Central memory CD8-positive, alpha-beta T cell (primary cell): ENCODE measurements at regions not wholly inside any gene's neighbourhood (a gene's known extent, or its start where the extent isn't known, plus 50 kb on each side); places are given as distances from the start of the nearest gene placed in this dataset.

ENCODE experiments used
- ATAC-seq: fragments of 150-1000 bp; cut with Tn5 transposase; replicated peaks from 2 replicates; pipeline ENCODE4 v1.10.0; 2022; ENCODE audit warnings: mild to moderate bottlenecking, moderate FRiP score, moderate number of reproducible peaks; ENCODE audit not compliant: poor library complexity, severe bottlenecking; ENCODE audit errors: extremely low read depth
- DNase-seq, 2 donors: peaks; one replicate each; pipeline ENCODE4 v3.0.0; 2021; ENCODE audit warnings: low spot score in 2 of 2
- H3K27ac Mint-ChIP-seq: one replicate; pipeline ENCODE4 v1.8.0; 2022; ENCODE audit warnings: low read depth, mild to moderate bottlenecking, moderate library complexity, mixed read lengths
- H3K27me3 Mint-ChIP-seq: one replicate; pipeline ENCODE4 v1.8.0; 2022; ENCODE audit warnings: mixed read lengths
- H3K36me3 Mint-ChIP-seq: one replicate; pipeline ENCODE4 v1.8.0; 2022; ENCODE audit warnings: mild to moderate bottlenecking, moderate library complexity, mixed read lengths; ENCODE audit not compliant: insufficient read depth
- H3K4me1 Mint-ChIP-seq: one replicate; pipeline ENCODE4 v1.8.0; 2022; ENCODE audit warnings: mixed read lengths
- H3K4me3 Mint-ChIP-seq: one replicate; pipeline ENCODE4 v1.8.0; 2022; ENCODE audit warnings: mild to moderate bottlenecking, moderate library complexity, mixed read lengths
- H3K9me3 Mint-ChIP-seq: one replicate; pipeline ENCODE4 v1.8.0; 2022; ENCODE audit warnings: mixed read lengths

DNA sequence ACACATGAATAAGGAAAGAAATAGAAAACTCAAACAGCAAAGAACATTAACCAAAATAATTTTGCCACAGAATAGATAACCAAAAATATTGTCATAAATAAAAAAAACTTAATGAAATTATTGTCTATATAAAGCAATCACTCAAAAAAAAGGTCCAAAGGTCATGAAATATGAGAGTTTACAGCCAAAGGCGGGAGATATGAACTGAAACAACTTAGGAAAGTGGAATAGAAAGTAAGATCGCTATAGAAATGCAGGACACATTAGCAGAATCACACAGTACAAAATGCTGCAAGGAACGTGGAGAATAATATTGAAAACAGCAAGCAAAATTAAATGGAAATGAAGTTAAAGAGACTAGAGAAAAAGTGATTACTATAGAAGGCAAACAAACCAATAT is 375.0 kb upstream of the ARHGEF26 start:
- H3K27ac Mint-ChIP-seq = no peak overlapping the region
- DNase-seq = no peak
- no peaks in the 10 kb centered on the region for H3K9me3 Mint-ChIP-seq
- no peak overlapping the region for H3K4me3 Mint-ChIP-seq
- no peak for ATAC-seq
- H3K36me3 Mint-ChIP-seq = no peaks in the 10 kb centered on the region
- no peaks in the 10 kb centered on the region for H3K4me1 Mint-ChIP-seq
- H3K27me3 Mint-ChIP-seq = no peaks in the 10 kb centered on the region

DNA sequence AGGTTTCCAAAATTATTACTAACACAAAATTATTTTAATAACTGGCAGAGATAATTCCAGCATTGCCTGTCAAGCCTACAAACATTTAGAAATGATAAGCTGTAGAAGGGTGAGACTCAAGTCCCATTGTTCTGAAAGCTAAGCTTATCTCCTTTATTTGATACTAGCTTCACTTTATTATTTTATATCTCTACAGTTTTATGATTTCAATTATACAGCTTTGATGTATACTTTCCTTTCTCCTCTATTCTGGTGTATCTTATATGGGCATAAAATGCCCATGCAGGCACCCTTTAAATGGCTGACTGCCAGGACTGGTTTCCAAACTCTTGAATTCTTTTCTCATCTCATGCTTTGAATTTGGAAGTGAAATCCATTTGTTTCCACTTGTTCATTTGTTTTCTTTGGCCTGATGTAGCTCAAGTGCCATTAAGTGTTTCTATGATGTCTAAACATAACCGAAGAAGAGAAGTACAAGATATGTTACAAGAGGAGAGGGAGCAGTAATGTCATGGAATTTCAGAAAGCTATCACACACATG is 372.1 kb upstream of the ARHGEF26 start:
- Mint-ChIP-seq H3K27me3 (no peaks in the 10 kb centered on the region), H3K4me1 (no peaks in the 10 kb centered on the region), H3K9me3 (no peaks in the 10 kb centered on the region), H3K36me3 (no peaks in the 10 kb centered on the region), H3K27ac (no peak overlapping the region), H3K4me3 (no peak overlapping the region)
- ATAC-seq = no peak
- DNase-seq = no peak

DNA sequence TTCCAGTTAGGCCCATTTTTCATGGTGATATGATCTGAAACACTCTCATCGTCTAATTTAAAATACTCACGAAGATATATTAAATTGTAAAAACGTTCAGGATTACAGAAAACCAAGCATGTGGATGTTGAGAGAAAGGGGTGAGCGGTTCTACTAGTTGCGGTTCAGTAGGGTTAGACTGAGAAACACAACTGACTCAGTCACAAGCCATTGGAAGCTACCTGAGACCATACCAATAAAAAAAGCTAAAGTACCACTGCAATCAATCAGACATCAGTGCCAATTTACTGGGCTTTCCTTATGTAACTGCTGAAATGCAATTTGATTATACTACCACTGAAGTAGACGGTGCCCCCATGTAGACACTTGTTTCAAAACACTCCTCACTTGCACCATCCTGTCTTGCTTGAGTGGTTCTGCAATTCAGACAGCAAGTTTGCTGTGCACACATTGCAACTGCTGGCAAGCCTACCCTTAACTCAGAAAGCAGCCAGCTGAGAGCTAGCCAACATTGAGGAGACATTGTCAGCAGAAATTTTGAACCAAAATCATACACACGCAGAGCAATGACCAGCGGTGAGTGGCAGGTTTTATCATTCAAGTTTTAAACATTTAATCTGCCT is 368.7 kb upstream of the ARHGEF26 start:
- no peaks in the 10 kb centered on the region for H3K36me3 Mint-ChIP-seq
- no peak overlapping the region for H3K4me3 Mint-ChIP-seq
- no peak overlapping the region for H3K27ac Mint-ChIP-seq
- no peaks in the 10 kb centered on the region for H3K4me1 Mint-ChIP-seq
- DNase-seq (no peak), ATAC-seq (no peak)
- H3K9me3 Mint-ChIP-seq = no peaks in the 10 kb centered on the region
- peaks cover 14% of the 10 kb centered on the region for H3K27me3 Mint-ChIP-seq

DNA sequence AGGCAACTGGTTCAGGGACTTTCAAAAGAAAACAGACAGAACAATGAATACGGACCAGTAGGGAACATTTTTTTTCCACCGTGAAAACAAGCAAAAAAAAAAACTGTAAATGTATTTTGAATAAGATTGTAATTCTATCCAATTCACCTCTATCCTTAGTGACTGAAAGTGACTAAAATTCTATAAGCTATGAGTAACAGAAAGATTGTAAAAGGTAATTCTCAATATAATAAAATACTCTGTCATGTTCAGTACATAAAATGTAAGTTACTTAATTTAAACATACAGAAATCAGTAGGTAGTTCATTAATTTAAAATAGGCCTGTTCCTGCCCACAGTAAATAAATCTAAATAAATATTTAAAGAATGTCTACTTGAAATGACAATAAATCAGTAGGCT is 368.2 kb upstream of the ARHGEF26 start:
- H3K4me3 Mint-ChIP-seq = no peak overlapping the region
- H3K36me3 Mint-ChIP-seq = no peaks in the 10 kb centered on the region
- no peak for ATAC-seq
- peaks cover 14% of the 10 kb centered on the region for H3K27me3 Mint-ChIP-seq
- H3K9me3 Mint-ChIP-seq = no peaks in the 10 kb centered on the region
- no peaks in the 10 kb centered on the region for H3K4me1 Mint-ChIP-seq
- no peak for DNase-seq
- H3K27ac Mint-ChIP-seq = no peak overlapping the region

DNA sequence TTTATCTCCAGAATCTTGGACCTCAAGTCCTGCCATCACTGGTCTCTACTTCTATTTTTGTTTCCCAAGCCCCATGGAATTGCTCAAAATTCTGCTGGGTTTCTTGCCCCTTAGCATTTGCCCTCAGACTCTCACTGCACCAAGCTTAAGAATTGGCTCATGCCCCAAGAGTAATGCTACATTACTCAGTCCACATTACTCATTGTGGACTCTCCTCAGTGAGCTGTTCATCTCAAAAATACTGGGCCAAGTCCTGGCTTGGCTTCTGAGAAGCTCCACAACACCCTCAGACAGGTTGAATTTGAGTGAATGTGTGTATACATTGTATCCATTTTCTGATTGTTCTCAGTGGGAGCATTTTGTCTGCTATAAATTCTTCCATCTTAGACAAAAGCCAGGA is 364.4 kb upstream of the ARHGEF26 start:
- DNase-seq (no peak), ATAC-seq (no peak)
- H3K9me3 Mint-ChIP-seq = no peaks in the 10 kb centered on the region
- H3K4me3 Mint-ChIP-seq = no peak overlapping the region
- H3K36me3 Mint-ChIP-seq = no peaks in the 10 kb centered on the region
- H3K4me1 Mint-ChIP-seq = no peaks in the 10 kb centered on the region
- H3K27ac Mint-ChIP-seq = no peak overlapping the region
- H3K27me3 Mint-ChIP-seq = peaks cover 14% of the 10 kb centered on the region

DNA sequence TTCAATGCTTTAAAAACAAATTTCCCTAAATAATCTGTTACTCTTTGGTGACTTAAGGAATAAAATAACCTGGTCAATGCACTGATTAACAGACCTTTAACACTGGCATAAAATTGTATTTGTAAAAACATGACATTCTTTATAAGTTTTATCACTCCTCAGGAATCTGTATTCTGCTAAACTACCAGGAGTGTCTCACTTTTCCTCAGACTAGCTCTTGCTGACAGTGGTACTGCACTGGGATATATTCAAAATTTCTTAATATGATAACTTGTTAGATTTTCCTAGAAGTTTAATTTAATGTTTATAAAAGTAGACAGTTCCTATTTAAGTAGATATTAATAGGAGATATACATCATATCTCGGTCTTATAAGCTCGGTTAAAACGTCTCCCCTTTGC is 363.4 kb upstream of the ARHGEF26 start:
- Mint-ChIP-seq H3K4me1 (no peaks in the 10 kb centered on the region), H3K4me3 (no peak overlapping the region), H3K27me3 (peaks cover 14% of the 10 kb centered on the region), H3K27ac (no peak overlapping the region), H3K9me3 (no peaks in the 10 kb centered on the region), H3K36me3 (no peaks in the 10 kb centered on the region)
- DNase-seq = no peak
- ATAC-seq = no peak

DNA sequence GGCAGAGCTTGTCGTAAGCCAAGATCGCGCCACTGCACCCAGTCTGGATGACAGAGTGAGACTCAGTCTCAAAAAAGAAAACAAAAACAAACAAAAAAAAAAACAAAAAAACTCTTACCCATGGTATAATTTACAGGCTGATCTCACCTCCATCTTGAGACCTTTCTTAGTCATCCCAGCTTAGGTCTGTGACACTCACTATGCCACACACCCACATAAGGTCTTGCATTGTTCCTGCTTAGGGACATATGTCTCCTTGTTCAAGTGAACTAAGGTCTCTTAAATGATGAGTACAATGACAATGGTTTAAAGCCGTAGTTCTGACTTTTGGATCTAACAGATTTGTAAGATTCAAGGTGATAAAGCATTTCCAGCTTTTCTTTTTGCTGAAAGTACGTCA is 360.2 kb upstream of the ARHGEF26 start:
- Mint-ChIP-seq H3K4me3 (no peak overlapping the region), H3K27me3 (peaks cover 12% of the 10 kb centered on the region), H3K9me3 (no peaks in the 10 kb centered on the region), H3K27ac (no peak overlapping the region), H3K36me3 (no peaks in the 10 kb centered on the region), H3K4me1 (no peaks in the 10 kb centered on the region)
- ATAC-seq = no peak
- DNase-seq = no peak

DNA sequence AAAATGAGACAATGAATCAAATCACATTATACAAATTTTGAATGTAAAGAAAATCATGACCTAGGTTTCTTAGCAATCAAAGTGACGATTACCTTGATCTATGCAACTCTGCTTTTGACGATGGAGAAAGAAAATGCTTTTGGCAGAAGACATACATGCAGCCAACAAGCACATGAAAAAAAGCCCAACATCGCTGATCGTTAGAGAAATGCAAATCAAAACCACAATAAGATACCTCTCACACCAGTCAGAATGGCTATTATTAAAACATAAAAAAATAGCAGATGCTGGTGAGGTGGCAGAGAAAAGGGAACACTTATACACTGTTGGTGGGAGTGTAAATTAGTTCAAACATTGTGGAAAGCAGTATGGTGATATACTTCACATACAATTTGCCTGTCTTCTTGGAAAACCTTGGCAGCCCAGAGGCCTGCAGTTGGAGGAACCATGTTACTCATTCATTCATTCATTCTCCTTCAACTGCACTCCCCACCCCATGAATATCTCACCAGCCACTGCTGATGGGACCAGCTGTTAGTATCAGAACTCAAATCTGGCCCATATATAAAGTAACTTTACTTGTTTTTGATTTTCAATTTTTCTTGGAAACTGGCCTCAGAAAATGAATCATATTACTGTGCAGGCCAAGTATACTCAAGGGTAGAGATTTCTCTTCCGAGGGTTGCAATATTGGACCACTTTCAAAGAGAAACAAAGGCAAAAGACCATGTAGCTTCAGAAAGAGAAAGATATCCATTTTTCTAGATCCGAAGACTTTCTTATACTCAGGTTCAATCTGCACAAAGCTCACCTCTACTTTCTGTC is 358.6 kb upstream of the ARHGEF26 start:
- Mint-ChIP-seq H3K27me3 (no peaks in the 10 kb centered on the region), H3K4me1 (no peaks in the 10 kb centered on the region)
- ATAC-seq = no peak

DNA sequence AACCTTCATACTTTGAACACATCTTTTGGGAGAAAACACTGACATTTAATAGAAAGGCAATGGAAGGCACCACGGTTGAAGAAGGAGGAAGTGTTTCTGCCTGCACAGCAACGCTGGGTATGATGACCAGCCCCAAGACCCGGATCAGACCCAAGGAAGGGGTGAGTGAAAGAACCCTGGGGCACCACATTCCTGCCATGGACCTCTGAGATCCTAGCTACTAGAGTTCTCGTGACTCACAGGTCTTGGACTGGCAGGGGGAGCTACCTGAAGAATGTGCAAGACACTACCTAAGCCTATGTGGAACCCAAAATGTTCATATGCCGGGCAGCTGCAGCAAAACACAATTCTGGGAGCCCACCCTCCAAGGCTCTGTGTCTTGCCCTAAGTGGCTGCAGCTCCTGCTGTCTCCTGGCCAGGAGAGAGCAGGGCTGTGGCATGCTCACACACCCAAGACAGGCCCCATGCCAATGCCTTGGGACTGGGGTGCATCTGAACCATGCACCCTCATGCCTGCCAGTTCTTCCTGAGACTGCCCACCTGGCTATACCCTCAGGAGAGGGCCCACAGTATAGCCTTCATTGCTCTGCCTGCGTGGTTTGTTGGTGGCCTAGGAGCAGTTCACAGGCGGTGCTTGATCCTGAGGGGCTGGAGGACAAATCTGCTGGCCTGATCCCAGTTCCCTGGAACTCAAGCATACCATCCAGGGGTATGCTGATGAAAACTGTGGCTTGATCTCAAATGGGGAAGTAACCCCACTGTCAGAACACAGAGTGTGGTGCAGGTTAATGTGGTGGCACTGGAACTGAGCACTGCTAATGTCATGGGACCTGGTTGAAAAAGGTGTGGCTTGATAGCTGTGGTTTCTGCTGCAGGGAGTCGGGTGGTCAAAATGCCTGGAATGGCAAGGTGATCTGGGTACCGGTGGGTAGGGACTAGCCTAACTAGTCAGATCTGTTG is 353.3 kb upstream of the ARHGEF26 start:
- no peaks in the 10 kb centered on the region for H3K36me3 Mint-ChIP-seq
- DNase-seq (no peak), ATAC-seq (no peak)
- no peaks in the 10 kb centered on the region for H3K9me3 Mint-ChIP-seq
- peaks cover 7% of the 10 kb centered on the region for H3K4me1 Mint-ChIP-seq
- H3K27ac Mint-ChIP-seq = no peak overlapping the region
- H3K4me3 Mint-ChIP-seq = no peak overlapping the region
- H3K27me3 Mint-ChIP-seq = peaks cover 40% of the 10 kb centered on the region

More for the DNA sequence above, 358.6 kb upstream of the ARHGEF26 start:
- no peaks in the 10 kb centered on the region for H3K36me3 Mint-ChIP-seq
- no peak overlapping the region for H3K27ac Mint-ChIP-seq
- no peak for DNase-seq
- H3K4me3 Mint-ChIP-seq = no peak overlapping the region
- H3K9me3 Mint-ChIP-seq = no peaks in the 10 kb centered on the region

DNA sequence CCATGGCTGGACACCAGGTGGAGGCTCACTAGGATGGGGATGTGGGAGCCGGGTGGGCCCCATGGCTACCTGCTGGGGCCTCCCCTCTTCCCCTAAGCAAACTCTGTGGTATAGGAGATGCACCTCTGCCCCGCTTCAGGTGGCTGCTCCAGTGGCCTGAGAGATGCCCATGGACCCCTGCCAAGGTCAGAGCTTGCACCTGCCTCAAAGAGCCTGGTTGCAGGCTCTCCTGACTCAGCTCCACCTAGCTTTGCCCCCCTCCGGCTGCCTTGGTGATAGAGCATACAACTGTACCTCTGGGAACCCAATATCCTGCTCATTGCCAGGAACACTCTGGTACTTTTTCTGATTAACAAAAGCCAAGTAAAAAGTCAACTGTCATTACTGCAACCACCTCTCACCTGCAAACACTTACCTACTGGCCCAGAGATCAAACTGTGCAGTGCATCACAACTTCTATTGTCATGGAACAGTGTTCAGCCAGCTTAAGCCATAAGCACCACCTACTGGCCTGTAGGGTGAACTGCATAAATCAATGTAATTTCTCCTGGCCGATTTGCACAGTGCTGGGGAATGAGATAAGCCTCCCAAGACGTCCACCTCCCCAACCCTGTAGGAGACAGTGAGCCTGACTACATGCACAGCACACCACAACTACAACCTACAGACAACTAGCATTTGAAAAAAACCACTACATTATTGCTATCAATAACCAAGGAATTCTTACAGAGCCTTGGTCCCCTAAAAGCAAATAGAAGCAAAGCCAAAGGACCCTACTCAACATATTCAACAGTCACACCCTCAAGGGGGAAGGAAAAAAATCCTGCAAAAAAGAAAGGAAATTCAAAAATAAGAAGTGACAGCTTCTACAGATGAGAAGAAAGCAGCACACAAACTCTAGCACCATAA is 352.4 kb upstream of the ARHGEF26 start:
- H3K36me3 Mint-ChIP-seq = no peaks in the 10 kb centered on the region
- peaks cover 44% of the 10 kb centered on the region for H3K27me3 Mint-ChIP-seq

DNA sequence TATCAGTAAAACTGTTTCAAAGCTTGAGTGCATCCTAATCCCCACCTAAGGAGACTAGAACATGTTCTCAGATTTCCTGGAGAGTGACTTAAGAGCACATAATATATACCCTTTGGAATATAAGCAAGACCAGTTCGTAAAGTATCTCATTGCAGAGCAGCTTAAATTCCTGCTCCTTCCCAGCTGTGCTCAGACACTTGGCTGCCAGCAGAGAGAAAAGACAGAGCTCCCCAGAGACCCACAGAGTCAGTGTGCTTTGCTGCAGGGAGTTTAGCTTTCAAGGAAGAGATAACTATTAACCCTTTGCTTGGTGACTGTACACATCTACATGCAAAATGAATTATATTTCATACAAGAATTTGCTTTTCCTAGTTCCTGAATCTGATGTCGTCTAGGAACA is 338.1 kb upstream of the ARHGEF26 start:
- Mint-ChIP-seq H3K4me1 (no peaks in the 10 kb centered on the region), H3K27me3 (peaks cover 26% of the 10 kb centered on the region), H3K27ac (no peak overlapping the region), H3K36me3 (peaks cover 2% of the 10 kb centered on the region), H3K4me3 (no peak overlapping the region), H3K9me3 (no peaks in the 10 kb centered on the region)
- DNase-seq = no peak
- ATAC-seq = no peak

More for the DNA sequence above, 352.4 kb upstream of the ARHGEF26 start:
- no peaks in the 10 kb centered on the region for H3K9me3 Mint-ChIP-seq
- DNase-seq (peak in 1 of 2 donors; percentile 38), ATAC-seq (peak; percentile 89)
- H3K4me3 Mint-ChIP-seq = no peak overlapping the region
- peaks cover 7% of the 10 kb centered on the region for H3K4me1 Mint-ChIP-seq
- H3K27ac Mint-ChIP-seq = no peak overlapping the region
